ENCODE measurements at regions not wholly inside any gene's neighbourhood (a gene's known extent, or its start where the extent isn't known, plus 50 kb on each side); places are given as distances from the start of the nearest gene placed in this dataset.
A peak's percentile ranks its signal among the peaks of the same experiment; 100 is the strongest.

DNA sequence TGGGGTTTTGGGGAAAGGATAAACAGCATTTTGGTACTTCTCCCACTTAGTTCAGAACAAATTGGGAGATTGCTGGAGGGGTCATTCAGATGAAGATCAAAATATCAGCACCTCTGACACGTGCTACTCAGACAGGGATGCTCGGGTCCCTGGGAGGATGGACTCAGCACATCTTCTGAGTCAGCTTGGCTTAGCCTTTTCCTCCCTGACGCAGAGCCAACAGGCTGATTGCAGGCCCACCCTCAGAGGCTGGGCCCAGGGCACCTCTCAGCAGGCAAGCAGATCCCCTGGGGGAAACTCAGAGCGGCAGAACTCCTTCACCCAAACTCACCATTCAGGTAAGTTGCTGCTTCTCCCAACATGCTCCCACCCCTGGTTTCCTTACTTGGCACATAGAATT lies 304.9 kb downstream of the TLE3 start:
- no peak for DNase-seq (ENCODE audit: low read depth)
- no peak overlapping the region for H3K4me3 ChIP-seq (ENCODE audit: low read depth, low read length)

DNA sequence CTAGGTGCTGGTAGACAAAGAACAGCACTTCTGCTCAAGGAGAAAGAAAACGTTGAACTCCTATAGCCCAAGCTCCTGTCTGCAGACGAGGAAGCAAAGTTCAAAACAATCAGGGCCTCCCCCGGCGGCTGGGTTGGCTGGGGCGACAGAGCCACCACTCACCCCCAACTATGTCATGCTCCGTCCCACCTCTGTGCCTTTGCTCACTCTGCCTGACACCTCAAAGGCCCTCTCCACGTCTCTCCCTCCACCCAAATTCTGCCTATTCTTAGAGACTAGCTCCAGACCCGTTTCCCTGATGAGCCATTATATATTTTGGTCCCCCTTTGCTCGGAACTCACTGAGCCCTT lies 304.3 kb downstream of the TLE3 start:
- no peak for DNase-seq (ENCODE audit: low read depth)
- no peak overlapping the region for H3K4me3 ChIP-seq (ENCODE audit: low read depth, low read length)

DNA sequence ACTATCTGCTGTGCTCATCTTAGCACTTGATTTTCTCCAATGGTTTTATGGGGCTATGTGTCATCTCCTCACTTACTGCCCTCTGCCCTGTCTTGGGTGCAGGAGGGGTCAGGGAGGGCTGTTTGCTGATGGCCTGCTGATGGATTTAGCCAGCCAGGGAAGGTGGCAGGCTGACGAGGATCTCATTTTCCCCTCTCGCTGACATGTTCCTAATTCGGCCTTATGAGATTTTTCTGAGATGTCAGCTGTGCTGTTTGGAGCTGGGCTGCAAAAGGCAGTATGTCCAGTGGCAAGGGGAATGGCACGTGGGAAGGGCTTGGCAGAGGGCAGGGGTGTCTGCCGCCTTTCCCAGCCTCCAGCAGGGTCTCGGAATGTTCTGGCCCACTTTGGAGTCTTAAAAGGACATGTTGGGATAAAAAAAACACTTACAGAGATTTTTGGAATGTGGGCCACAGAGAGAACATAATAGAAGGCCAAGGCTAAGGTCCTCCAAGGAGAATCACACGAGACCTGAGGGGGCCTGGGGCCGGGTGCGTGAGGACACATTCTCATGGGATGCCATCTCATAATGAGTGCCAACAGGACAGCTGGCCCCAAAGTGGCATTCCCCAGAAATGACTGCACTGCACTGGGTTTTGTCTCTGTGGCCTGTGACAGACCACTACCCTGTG lies 303.8 kb downstream of the TLE3 start:
- no peak for DNase-seq (ENCODE audit: low read depth)
- no peak overlapping the region for H3K4me3 ChIP-seq (ENCODE audit: low read depth, low read length)

DNA sequence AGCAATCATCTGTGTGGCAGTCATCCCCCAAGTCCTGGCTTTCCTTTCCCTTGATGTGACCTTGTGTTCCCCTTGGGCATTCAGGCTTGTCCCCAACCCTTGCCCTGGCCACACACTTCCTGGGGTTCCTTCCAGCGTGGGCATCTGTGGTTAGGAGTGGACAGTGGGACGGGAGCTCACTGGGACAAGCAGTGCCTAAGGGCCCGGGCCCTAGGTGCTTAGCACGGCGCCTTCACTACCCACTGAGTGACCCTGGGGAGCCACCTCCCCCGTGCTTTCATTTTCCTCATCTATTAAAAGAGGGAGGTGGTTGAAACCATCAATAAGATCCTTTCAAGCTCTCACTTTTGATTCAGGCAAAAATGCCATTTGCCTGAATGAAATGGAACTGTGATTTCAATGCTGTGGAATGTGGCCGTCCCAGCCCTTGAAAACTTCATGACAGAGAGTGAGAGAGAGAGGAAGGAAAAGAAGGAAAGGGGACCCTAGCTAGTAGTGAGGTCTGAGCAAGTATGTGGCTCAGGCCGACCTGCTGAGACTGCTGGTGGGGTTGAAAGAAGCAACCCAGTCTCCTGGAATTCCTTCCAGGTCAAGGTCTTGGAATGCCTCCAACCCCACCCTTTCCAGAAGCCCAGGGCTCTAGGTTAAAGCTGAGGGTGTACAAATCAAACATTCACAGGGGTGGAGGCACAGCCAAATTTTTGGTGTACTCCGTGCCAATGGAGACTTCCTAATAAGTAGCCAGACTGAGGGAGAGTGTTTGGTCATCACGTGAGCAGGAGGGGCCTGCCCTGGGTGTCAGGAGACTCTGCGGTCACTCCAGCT lies 302.9 kb downstream of the TLE3 start:
- no peak for DNase-seq (ENCODE audit: low read depth)
- no peak overlapping the region for H3K4me3 ChIP-seq (ENCODE audit: low read depth, low read length)

DNA sequence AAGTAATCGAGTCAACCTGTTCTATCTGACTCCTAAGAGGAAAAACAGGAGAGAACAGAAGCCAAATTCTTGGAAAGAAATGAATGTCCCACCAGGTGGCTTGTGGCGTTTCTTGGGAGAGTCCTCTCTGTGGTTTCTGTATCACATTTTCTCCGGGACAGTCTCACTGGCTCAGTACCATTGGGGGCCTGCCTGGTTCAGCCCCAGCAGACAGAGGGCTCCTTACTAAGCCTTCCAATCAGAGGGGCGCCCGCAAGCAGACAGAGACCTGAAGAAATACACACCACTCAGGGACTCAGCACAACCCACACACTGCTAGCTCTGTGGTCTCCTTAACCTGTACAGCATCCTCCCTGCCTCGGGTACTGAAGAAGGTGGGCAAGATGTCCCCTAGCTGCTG lies 302.1 kb downstream of the TLE3 start:
- DNase-seq (ENCODE audit: low read depth) = no peak
- no peak overlapping the region for H3K4me3 ChIP-seq (ENCODE audit: low read depth, low read length)

DNA sequence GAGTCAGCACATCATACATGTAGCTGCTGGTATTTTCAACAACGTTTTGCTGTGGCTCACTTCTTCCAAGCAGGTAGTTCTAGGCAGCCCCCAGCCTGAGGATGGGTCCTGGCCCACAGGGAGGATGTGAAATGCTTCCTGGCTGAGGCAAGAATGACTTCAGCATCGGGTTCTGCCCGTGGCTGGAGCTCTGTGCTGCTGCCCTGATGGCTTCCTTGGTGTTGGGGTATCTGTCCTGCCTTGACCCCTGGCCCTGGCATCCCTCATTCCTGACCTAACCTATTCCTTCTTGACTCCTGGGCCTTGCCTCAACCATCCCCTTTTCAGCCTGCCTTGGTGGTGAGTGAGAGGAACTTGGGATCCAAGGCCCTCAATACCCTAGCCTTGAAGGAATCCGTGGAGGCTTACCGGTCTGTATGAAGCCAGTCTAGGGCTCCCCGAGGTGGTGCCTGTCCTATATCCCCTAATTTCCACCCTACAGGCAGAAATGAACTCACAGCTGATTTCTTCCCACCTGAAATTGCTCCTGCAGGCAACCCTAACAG lies 300.6 kb downstream of the TLE3 start:
- DNase-seq (ENCODE audit: low read depth) = no peak
- H3K4me3 ChIP-seq (ENCODE audit: low read depth, low read length) = no peak overlapping the region

DNA sequence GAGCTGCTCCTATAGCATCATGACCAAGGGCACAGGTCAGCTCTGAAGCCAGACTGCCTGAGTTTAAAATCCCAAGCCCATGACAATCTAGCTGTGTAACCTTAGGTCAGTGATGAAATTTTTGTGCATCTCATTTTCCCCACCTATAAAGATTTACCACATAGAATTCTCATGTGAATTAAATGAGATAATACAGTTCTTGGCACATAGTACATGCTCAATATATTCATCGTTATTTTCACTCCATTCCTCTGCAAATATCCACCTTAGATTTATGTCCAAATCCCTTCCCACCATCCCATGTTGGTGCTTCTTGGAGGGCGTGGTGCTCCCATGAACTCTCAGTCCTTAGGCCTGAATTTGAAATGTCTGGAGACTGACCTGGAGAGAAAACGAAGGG lies 300.1 kb downstream of the TLE3 start:
- no peak for DNase-seq (ENCODE audit: low read depth)
- H3K4me3 ChIP-seq (ENCODE audit: low read depth, low read length) = no peak overlapping the region

DNA sequence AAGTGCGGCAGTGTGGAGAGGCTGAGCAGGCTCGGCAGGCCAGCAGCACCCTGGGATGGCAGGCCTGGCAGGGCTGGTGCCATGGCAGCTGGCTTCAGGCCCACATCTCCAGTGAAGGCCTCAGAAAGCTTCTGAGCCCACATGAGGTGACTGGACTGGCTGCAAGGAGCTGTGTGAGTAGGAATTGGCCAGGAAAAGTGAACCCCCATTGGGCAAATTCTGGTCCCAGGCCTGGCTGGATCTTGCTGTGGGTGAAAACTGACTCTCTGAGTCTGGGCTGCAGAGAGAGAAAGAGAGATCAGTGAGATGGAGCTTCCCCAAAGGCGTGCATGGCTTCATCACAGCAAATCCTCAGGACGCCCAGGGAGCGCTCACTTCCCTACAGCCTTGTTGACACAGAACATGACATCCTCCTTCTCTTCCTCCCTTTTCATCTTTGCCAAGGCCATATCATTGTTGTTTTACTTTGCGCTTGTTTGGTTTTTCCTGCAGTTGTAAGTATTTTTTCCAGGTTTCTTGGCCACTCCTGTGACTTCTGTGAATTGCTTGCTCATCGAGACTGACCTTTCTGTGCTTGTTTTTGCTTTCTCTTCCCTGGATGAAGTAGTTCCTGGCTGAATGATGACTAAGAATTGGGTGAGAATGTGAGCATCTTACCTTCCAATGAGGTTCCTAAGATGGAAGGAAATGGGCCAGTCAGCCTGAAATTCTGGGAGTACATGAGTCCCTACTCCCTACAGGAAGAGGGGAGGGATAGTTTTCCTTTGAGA lies 299.1 kb downstream of the TLE3 start:
- no peak for DNase-seq (ENCODE audit: low read depth)
- H3K4me3 ChIP-seq (ENCODE audit: low read depth, low read length) = no peak overlapping the region

DNA sequence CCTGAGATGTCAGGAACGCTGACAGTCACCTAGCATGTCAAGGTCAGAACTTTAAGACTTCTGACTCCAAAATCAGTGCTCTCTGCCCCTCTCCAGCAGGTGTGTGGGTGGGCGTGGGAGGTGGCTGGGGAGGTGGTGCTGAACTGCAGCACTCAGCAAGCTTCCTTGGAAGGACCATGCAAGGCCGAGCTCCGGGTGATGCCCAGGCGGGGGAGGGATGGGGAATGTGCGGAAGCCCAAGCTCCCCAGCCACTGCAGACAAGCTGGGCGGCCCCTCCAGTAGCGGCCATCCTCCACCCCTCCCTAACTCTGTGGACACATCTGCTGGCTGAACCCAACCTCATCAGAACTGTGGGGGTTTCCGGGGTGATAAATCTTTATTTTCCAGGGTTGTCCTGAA lies 296.6 kb downstream of the TLE3 start:
- no peak overlapping the region for H3K4me3 ChIP-seq (ENCODE audit: low read depth, low read length)
- no peak for DNase-seq (ENCODE audit: low read depth)

DNA sequence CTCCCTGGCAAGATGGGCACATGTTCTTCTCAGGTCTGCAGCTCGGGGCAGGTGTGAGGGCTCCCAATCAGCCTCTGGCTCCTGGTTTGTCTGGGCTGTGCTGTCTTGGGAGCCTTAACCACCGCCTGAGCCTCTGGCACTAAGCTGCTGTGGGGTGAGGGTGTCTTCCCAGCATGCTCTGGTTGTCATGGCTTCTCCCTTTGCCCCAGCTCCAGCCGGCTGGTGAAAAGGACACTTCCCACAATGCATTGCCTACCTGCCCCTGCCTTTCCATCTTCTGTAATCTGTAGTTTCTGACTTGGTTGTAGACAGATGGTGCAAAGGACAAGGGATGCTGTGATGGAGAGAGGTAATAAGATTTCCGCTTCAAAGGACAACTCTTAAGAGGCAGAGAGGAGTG lies 295.3 kb downstream of the TLE3 start:
- DNase-seq (ENCODE audit: low read depth) = no peak

DNA sequence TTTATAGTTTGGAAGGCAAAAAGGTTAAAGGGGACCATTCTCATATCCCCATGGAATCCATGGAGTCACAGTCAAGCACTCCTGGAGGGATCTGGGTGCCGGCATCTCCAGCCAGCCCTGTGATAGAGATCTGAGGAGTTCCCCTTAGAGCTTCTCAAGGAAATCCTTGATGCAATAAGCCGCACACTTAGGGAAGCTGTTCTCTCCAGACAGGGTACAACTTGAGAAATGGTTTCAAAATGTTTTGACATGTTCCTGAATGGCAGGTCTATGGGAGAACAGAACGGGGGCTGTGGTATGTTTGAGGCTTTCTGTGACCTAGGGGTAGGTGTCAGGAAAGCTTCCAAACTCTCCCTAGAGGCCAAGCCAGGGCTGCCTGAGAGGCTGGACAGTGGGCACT lies 292.9 kb downstream of the TLE3 start:
- H3K4me3 ChIP-seq (ENCODE audit: low read depth, low read length) = no peak overlapping the region
- DNase-seq (ENCODE audit: low read depth) = no peak

More for the DNA sequence above, 295.3 kb downstream of the TLE3 start:
- H3K4me3 ChIP-seq (ENCODE audit: low read depth, low read length) = no peak overlapping the region

DNA sequence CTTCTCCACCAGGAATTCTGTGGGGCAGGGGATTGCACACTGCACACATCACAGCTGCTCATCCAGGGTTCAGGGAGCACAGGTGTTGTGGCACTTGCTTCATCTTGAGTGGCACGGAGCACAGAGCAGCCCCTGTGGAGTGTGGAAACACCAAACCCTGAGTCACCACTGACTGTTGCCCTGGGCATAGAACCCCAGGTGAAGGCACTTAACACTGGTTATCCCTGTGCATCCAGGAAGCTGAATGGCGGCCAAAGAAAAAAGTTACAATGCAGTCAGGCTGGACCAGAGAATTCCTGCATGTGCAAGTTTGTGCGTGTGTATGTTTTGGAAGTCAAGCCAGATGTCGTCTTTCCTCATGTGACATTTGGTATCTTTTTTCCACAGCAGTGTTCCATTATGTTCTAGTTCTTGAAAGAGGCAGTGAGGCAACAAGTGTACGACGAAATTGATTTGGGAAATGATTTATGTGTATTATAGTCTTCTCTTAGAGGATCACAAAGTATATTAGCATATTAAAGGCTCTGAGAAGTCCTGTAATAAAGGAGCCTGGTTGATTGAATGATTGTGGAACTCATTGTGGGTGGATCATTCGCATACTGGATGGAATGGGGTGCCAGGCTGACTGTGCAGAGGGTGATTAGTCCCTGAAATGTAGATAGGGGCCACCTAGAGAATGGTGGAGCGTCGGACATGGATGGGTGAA lies 292.3 kb downstream of the TLE3 start:
- H3K4me3 ChIP-seq (ENCODE audit: low read depth, low read length) = no peak overlapping the region
- no peak for DNase-seq (ENCODE audit: low read depth)

DNA sequence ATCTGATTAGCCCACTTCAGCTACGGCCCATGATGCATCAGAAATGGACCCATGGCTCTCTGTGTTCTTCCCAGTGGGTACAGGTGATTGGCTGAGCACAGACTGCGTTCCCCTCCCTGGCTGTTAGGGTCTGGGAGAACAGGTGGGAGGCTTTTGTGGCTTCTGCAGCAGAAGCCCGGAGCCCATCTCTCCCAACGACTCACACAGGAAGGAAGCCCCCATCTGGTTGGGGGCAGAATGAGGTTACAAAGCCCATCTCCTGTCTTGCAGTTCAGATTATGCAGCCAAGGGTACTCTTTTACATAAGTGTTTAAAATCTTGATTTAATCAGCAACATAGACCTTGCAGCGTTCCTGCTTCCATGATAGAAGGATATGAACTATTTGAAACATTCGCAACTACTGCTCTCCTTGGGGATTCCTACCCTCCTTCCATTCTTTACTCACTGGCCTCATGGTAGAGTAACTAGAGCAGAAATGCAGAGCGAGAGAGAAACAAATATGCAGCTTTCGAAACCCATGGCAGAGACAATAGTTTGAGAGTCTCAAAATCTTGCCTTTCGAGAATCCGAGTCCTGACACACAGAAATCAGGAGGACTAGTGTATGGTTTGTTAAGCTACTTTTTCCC lies 291.3 kb downstream of the TLE3 start:
- no peak for DNase-seq (ENCODE audit: low read depth)
- H3K4me3 ChIP-seq (ENCODE audit: low read depth, low read length) = no peak overlapping the region

DNA sequence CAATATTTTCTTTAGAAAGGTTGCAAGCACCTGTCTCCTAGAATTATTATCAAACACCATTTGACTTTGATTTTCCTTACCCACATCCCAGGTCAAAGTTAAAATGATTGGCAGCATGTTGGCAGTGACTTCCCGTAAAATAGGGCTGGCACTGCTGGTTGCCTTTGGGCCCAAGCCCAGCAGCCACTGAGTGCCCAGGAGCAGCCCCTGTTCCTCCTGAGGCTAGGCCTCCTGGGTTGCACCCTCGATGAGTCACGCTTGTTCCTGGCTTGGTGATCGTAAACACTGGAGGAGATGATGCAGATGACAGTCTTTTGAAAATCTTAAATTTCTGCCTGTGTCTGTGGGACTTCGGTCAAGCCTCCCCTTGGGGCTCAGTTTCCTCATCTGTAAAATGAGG lies 290.0 kb downstream of the TLE3 start:
- H3K4me3 ChIP-seq (ENCODE audit: low read depth, low read length) = no peak overlapping the region
- DNase-seq (ENCODE audit: low read depth) = no peak

DNA sequence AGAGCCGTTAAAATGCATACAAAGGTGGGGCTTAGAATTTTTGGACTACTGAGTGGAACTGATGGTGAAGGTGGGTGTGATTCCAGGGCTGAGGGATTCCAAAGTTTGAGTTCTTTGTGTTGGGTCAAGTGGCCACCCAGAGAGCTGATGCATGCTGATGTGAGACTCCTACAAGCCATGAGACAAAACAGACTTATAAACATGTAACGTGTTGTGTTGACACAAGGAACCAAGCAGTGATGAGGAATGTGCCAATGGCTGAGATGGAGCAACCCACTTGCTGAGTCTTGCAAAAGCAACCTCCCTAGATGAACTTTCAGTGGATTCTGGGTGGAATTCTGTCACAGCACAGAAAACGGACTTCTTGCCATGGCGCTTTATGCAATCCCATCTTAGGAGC lies 289.0 kb downstream of the TLE3 start:
- no peak overlapping the region for H3K4me3 ChIP-seq (ENCODE audit: low read depth, low read length)
- DNase-seq (ENCODE audit: low read depth) = no peak

DNA sequence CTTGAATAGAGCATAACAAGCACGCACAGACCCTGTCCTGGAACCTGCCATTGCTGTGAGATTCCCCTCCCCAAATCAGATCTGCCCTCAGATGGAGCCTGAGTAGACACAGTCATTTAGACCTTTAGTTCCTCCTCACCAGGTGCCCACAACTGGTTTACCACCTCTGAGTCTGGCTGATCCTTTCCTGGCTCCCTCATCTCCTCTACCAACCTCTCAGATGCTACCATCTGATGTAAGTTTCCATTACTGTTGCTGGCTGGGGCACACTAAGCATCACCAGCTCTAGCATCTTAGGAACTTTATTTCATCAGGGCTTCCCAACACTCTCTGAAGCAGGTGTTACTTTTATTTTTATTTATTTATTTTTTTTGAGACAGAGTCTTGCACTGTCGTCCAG lies 288.3 kb downstream of the TLE3 start:
- no peak for DNase-seq (ENCODE audit: low read depth)
- H3K4me3 ChIP-seq (ENCODE audit: low read depth, low read length) = no peak overlapping the region

DNA sequence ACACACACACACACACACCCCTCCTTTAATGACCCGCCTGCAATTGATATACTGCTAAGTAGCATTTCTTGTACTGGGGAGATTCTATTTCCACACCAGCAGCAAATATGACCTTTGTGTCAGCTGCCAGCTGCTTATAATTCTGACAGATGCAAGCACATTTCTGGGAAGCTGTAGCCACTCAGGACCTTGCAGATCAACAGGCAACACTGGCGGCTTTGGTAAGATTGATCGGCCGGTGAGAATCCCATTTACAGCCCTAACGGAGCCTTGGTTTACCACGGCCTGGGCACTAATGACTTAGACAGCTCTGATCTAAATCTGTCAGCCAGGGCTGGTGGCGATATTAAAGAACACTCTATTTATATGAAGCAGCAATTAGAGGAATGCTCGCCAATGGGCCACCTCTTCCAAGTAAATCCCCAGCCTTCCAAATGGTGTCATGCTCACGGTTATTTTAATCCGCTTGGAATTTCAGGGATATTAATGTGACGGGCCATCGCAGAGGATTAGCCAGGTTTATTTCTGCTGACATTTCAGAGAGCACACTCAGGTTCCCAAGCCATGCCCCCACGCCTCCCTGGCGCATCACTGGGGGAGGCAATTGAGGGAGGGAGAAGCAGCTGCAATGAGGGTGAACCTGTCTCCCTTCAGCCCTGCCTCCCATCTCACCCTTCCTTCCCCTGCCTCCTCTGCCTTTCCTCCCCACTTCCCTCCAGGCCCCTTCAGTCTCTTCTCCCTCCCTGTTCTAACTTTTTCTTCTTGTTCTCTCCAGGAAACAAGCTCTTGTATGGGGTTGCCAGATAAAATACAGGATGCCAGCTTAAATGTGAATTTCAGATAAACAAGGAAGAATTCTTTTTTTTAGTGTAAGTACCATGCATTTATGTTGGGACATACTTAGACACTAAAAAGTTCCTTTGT lies 287.0 kb downstream of the TLE3 start:
- peak; percentile 24 for DNase-seq (ENCODE audit: low read depth)
- no peak overlapping the region for H3K4me3 ChIP-seq (ENCODE audit: low read depth, low read length)

DNA sequence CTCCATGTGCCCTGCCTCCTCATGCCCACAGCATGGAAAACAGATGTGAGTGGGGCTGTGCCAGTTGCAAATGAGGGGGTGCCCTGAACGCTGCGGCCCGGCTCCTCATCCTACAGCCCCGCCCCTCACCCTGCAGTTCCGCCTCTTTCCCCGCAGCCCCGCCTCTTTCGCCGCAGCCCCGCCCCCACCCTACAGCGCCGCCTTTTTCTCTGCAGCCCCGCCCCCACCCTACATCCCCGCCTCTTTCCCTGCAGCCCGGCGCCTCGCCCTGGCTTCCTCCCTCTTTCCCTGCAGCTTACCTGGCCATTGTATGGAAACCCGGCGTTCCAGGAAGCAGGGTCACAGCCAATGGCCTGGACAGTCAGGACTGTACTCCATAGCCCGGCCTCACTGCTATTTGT lies 284.9 kb downstream of the TLE3 start:
- no peak for DNase-seq (ENCODE audit: low read depth)
- no peak overlapping the region for H3K4me3 ChIP-seq (ENCODE audit: low read depth, low read length)
